ENCODE measurements at regions not wholly inside any gene's neighbourhood (a gene's known extent, or its start where the extent isn't known, plus 50 kb on each side); places are given as distances from the start of the nearest gene placed in this dataset.

DNA sequence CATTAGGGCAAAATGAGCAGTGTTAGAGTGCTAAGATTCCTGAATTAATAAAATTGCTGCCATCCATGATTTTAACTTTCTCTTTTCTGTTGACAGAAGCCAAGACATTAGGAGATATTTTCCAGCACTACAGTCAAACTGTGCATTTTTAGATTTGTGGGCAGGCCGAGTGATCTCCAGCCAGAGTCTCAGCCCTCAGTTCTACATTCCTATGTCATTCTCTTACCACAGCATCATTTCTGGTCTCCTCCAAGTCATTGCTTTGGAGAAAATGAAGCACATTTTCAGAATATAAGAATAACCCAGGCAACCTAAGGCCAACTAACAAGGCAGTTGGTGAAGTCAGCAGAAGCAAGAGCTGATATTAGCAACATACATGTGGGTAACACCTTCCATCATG, 74.6 kb upstream of the NUDT7 start:
- dilution Hi-C loops (cut with MboI; ENCODE audit: extremely low pct_ligation_motif_present, low sequenced_read_pairs) = no loop called here
- H4K20me1 ChIP-seq (replicated peaks; ENCODE audit: control insufficient read depth, extremely low read depth, insufficient read depth, low read length) = no peaks in the 10 kb centered on the region
- no TSS peak for BruUV-seq (replicated peaks)
- H2AFZ ChIP-seq (ENCODE audit: low read depth, low read length) = no peak overlapping the region
- CTCF ChIA-PET = interaction anchor here (3.3 kb wide), 1 partner anchor 12 kb away, joined by 13 read pairs; no protein-coding TSS in a partner anchor
- intact Hi-C loops (cut with micrococcal nuclease) = no loop called here
- POLR2A ChIA-PET = no interaction called here
- H3K27me3 ChIP-seq (ENCODE audit: control insufficient read depth in 2 of 2, insufficient read depth in 2 of 2, low read length in 2 of 2) = peaks cover 3 to 7% of the 10 kb centered on the region in 2 experiments
- H3K9me3 ChIP-seq (replicated peaks; ENCODE audit: control insufficient read depth, insufficient read depth, low read length) = no peaks in the 10 kb centered on the region
- no peak overlapping the region for H3K4me3 ChIP-seq (replicated peaks in 1 of 3; ENCODE audit: insufficient read depth in 1 of 3, low read depth in 1 of 3, low read length in 3 of 3)
- no peak for DNase-seq (ENCODE audit: low read depth, low spot score)
- no peak overlapping the region for H3K9ac ChIP-seq (replicated peaks; ENCODE audit: extremely low read depth, insufficient read depth, low read length)
- no peaks in the 10 kb centered on the region for H3K79me2 ChIP-seq (ENCODE audit: control insufficient read depth, insufficient read depth, low read length)
- H3K4me1 ChIP-seq (ENCODE audit: control insufficient read depth, extremely low read depth, insufficient read depth, low read length) = no peaks in the 10 kb centered on the region
- no peak for TF ChIP-seq FOS (IDR thresholded peaks at IDR 0.05; ENCODE audit: borderline replicate concordance, insufficient read depth, low read length)
- TF ChIP-seq MYC (IDR thresholded peaks at IDR 0.05; ENCODE audit: low read depth, low read length) = no peak
- TF ChIP-seq POLR2AphosphoS5 (IDR thresholded peaks at IDR 0.05; ENCODE audit: insufficient read depth, low read depth, low read length) = no peak
- TF ChIP-seq, protein P1, sequence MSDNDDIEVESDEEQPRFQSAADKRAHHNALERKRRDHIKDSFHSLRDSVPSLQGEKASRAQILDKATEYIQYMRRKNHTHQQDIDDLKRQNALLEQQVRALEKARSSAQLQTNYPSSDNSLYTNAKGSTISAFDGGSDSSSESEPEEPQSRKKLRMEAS (IDR thresholded peaks at IDR 0.05; ENCODE audit: insufficient read depth, insufficient read length) = no peak
- no peak for TF ChIP-seq POLR2A (IDR thresholded peaks at IDR 0.05; ENCODE audit: low read depth, low read length)
- no peak for TF ChIP-seq CTCF (IDR thresholded peaks at IDR 0.05; ENCODE audit: extremely low read depth in 1 of 2, insufficient read depth in 1 of 2, low read depth in 1 of 2, low read length in 2 of 2)
- TF ChIP-seq JUN (IDR thresholded peaks at IDR 0.05; ENCODE audit: borderline replicate concordance, insufficient read depth, insufficient read length, low read depth) = no peak
- no peak for TF ChIP-seq EZH2 (IDR thresholded peaks at IDR 0.05; ENCODE audit: borderline replicate concordance, low read depth, low read length, severe bottlenecking)
- TF ChIP-seq GATA2 (IDR thresholded peaks at IDR 0.05; ENCODE audit: insufficient read depth, insufficient read length, low read depth, low read length) = no peak
- H3K9me1 ChIP-seq (replicated peaks; ENCODE audit: control insufficient read depth, extremely low read depth, insufficient read depth, low read length) = no peaks in the 10 kb centered on the region
- H3K36me3 ChIP-seq (ENCODE audit: control insufficient read depth in 2 of 2, extremely low read depth in 1 of 2, insufficient read depth in 2 of 2, low read length in 2 of 2) = no peaks in the 10 kb centered on the region
- FAIRE-seq = no peak
- no peak overlapping the region for H3K27ac ChIP-seq (ENCODE audit: insufficient read depth, low read depth, low read length)
- no peak overlapping the region for H3K4me2 ChIP-seq (ENCODE audit: insufficient read depth, low read length)

Data from endothelial cell of umbilical vein (primary cell).